CD8-positive, alpha-beta memory T cell (primary cell): ENCODE measurements at regions not wholly inside any gene's neighbourhood (a gene's known extent, or its start where the extent isn't known, plus 50 kb on each side); places are given as distances from the start of the nearest gene placed in this dataset.
"Not testable (repeated sequence)": the region's sequence is repeated elsewhere in the genome, so short reads cannot be mapped to it uniquely, and the experiment has no call there.

Experiments used
- CTCF ChIA-PET: fragments of 350-600 bp; sonication (Branson Sonifier 250); formaldehyde crosslinking; loops from one replicate; lab custom pipeline; 2021; ENCODE audit warnings: antibody characterized with exemption; lab: Charles Lee
- POLR2A ChIA-PET: fragments of 350-600 bp; sonication (Branson Sonifier 250); formaldehyde crosslinking; loops from one replicate; lab custom pipeline; 2021; ENCODE audit warnings: antibody characterized with exemption; lab: Charles Lee
- DNase-seq, 5 donors: peaks; one replicate each; pipeline versions ENCODE4 v3.0.0 to v3.0.0-alpha.2; 2020 to 2022; ENCODE audit warnings: mixed read lengths in 1 of 5
- H3K27ac ChIP-seq: one replicate; pipeline ENCODE4 v1.7.0; 2013; ENCODE audit warnings: low read depth, mild to moderate bottlenecking, low read length, moderate library complexity
- H3K27me3 ChIP-seq: 2 replicates; pipeline ENCODE4 v1.7.0; 2013; ENCODE audit warnings: low read length, mild to moderate bottlenecking; ENCODE audit not compliant: insufficient read depth, poor library complexity, severe bottlenecking
- H3K36me3 ChIP-seq: 2 replicates; pipeline ENCODE4 v1.7.0; 2013; ENCODE audit warnings: mild to moderate bottlenecking, low read length, moderate library complexity; ENCODE audit not compliant: insufficient read depth
- H3K4me1 ChIP-seq: 2 replicates; pipeline ENCODE4 v1.7.0; 2013; ENCODE audit warnings: mild to moderate bottlenecking, low read length, moderate library complexity; ENCODE audit not compliant: insufficient read depth
- H3K4me3 ChIP-seq: 2 replicates; pipeline ENCODE4 v1.7.0; 2013; ENCODE audit warnings: mild to moderate bottlenecking, low read length
- H3K9me3 ChIP-seq: 2 replicates; pipeline ENCODE4 v1.7.0; 2013; ENCODE audit warnings: mild to moderate bottlenecking, low read length
- H3K27ac Mint-ChIP-seq, 8 donors: one replicate each; pipeline ENCODE4 v1.8.0; 2020 to 2021; ENCODE audit warnings: mixed read lengths in 8 of 8, mild to moderate bottlenecking in 6 of 8, inconsistent platforms in 3 of 8, moderate library complexity in 3 of 8
- H3K27me3 Mint-ChIP-seq, 2 donors: one replicate each; pipeline ENCODE4 v1.8.0; 2020 to 2021; ENCODE audit warnings: mixed read lengths in 2 of 2, mild to moderate bottlenecking in 1 of 2, moderate library complexity in 1 of 2
- H3K36me3 Mint-ChIP-seq, 3 donors: one replicate each; pipeline ENCODE4 v1.8.0; 2020 to 2021; ENCODE audit warnings: mixed read lengths in 3 of 3, inconsistent platforms in 1 of 3, mild to moderate bottlenecking in 1 of 3
- H3K4me1 Mint-ChIP-seq, 3 donors: one replicate each; pipeline ENCODE4 v1.8.0; 2020 to 2021; ENCODE audit warnings: mixed read lengths in 3 of 3, inconsistent platforms in 1 of 3, mild to moderate bottlenecking in 1 of 3
- H3K4me3 Mint-ChIP-seq, 7 donors: one replicate each; pipeline ENCODE4 v1.8.0; 2020 to 2021; ENCODE audit warnings: mixed read lengths in 7 of 7, mild to moderate bottlenecking in 6 of 7, moderate library complexity in 4 of 7, inconsistent platforms in 2 of 7
- H3K9me3 Mint-ChIP-seq, 5 donors: one replicate each; pipeline ENCODE4 v1.8.0; 2020 to 2022; ENCODE audit warnings: mixed read lengths in 5 of 5, mild to moderate bottlenecking in 3 of 5, moderate library complexity in 2 of 5, inconsistent platforms in 1 of 5

GRCh38 chr21:5128261-5128660, 5393.1 kb upstream of the TPTE start:
- POLR2A ChIA-PET, H3K4me1 ChIP-seq, H3K4me1 Mint-ChIP-seq, H3K9me3 Mint-ChIP-seq, H3K36me3 Mint-ChIP-seq, H3K4me3 ChIP-seq, H3K27me3 ChIP-seq, H3K9me3 ChIP-seq, H3K27me3 Mint-ChIP-seq, CTCF ChIA-PET, H3K27ac ChIP-seq, H3K36me3 ChIP-seq: not testable (repeated sequence)
- peak; percentile 91 to 99 (median 98) for DNase-seq
- H3K4me3 Mint-ChIP-seq: peak overlapping the region; percentile 45 to 74 (median 59)
- peak overlapping the region in 3 of 8 donors; percentile 50 to 53 (median 52) for H3K27ac Mint-ChIP-seq

- H3K27ac Mint-ChIP-seq, H3K9me3 ChIP-seq, H3K27me3 ChIP-seq, H3K4me3 Mint-ChIP-seq, H3K4me3 ChIP-seq, H3K9me3 Mint-ChIP-seq, H3K4me1 Mint-ChIP-seq, H3K36me3 ChIP-seq, DNase-seq, H3K4me1 ChIP-seq, H3K27ac ChIP-seq, H3K36me3 Mint-ChIP-seq, H3K27me3 Mint-ChIP-seq, CTCF ChIA-PET, POLR2A ChIA-PET: not testable (repeated sequence)
Measured at GRCh38 chr21:5133824-5134223, 5387.6 kb upstream of the TPTE start.

- CTCF ChIA-PET: not testable (repeated sequence)
Measured at GRCh38 chr21:5136406-5136805, 5385.0 kb upstream of the TPTE start.

GRCh38 chr21:5137006-5137405, 5384.4 kb upstream of the TPTE start:
- H3K36me3 ChIP-seq, H3K27ac Mint-ChIP-seq, H3K4me3 ChIP-seq, H3K9me3 Mint-ChIP-seq, H3K36me3 Mint-ChIP-seq, H3K27ac ChIP-seq, H3K4me1 ChIP-seq, H3K4me3 Mint-ChIP-seq, CTCF ChIA-PET, H3K27me3 ChIP-seq, DNase-seq, H3K27me3 Mint-ChIP-seq, H3K9me3 ChIP-seq, H3K4me1 Mint-ChIP-seq, POLR2A ChIA-PET: not testable (repeated sequence)

More at GRCh38 chr21:5136406-5136805, 5385.0 kb upstream of the TPTE start:
- H3K36me3 Mint-ChIP-seq, H3K4me1 Mint-ChIP-seq, H3K9me3 ChIP-seq, H3K36me3 ChIP-seq, H3K27me3 ChIP-seq, H3K4me1 ChIP-seq, H3K27ac ChIP-seq, H3K4me3 Mint-ChIP-seq, H3K4me3 ChIP-seq, POLR2A ChIA-PET, DNase-seq, H3K27me3 Mint-ChIP-seq, H3K9me3 Mint-ChIP-seq, H3K27ac Mint-ChIP-seq: not testable (repeated sequence)

GRCh38 chr21:5138687-5139086, 5382.7 kb upstream of the TPTE start:
- H3K4me1 ChIP-seq, CTCF ChIA-PET, DNase-seq, H3K27me3 Mint-ChIP-seq, H3K27me3 ChIP-seq, H3K9me3 ChIP-seq, H3K4me3 ChIP-seq, H3K4me1 Mint-ChIP-seq, H3K36me3 Mint-ChIP-seq, H3K4me3 Mint-ChIP-seq, H3K27ac ChIP-seq, H3K27ac Mint-ChIP-seq, H3K9me3 Mint-ChIP-seq, POLR2A ChIA-PET, H3K36me3 ChIP-seq: not testable (repeated sequence)

- H3K9me3 ChIP-seq, CTCF ChIA-PET, H3K4me1 Mint-ChIP-seq, H3K27me3 Mint-ChIP-seq, H3K27me3 ChIP-seq, POLR2A ChIA-PET, H3K36me3 Mint-ChIP-seq, H3K27ac ChIP-seq, H3K36me3 ChIP-seq, DNase-seq, H3K4me3 Mint-ChIP-seq, H3K9me3 Mint-ChIP-seq, H3K4me3 ChIP-seq, H3K27ac Mint-ChIP-seq, H3K4me1 ChIP-seq: not testable (repeated sequence)
Measured at GRCh38 chr21:5139528-5139927, 5381.9 kb upstream of the TPTE start.

GRCh38 chr21:5143011-5143410, 5378.4 kb upstream of the TPTE start:
- H3K9me3 ChIP-seq, H3K36me3 Mint-ChIP-seq, H3K4me1 Mint-ChIP-seq, POLR2A ChIA-PET, H3K9me3 Mint-ChIP-seq, DNase-seq, H3K27ac ChIP-seq, H3K4me1 ChIP-seq, H3K4me3 Mint-ChIP-seq, H3K36me3 ChIP-seq, H3K4me3 ChIP-seq, H3K27me3 Mint-ChIP-seq, CTCF ChIA-PET, H3K27me3 ChIP-seq, H3K27ac Mint-ChIP-seq: not testable (repeated sequence)

GRCh38 chr21:5144731-5145130, 5376.7 kb upstream of the TPTE start:
- H3K4me3 Mint-ChIP-seq, H3K4me1 ChIP-seq, H3K4me1 Mint-ChIP-seq, H3K9me3 Mint-ChIP-seq, H3K36me3 Mint-ChIP-seq, H3K27me3 ChIP-seq, CTCF ChIA-PET, H3K27ac ChIP-seq, POLR2A ChIA-PET, H3K27me3 Mint-ChIP-seq, H3K36me3 ChIP-seq, H3K9me3 ChIP-seq, H3K4me3 ChIP-seq: not testable (repeated sequence)
- peak overlapping the region in 1 of 8 donors; percentile 90 for H3K27ac Mint-ChIP-seq
- peak in 1 of 5 donors; percentile 35 for DNase-seq

- H3K4me1 ChIP-seq, H3K27ac ChIP-seq, H3K27ac Mint-ChIP-seq, H3K4me3 ChIP-seq, H3K27me3 Mint-ChIP-seq, H3K27me3 ChIP-seq, H3K36me3 Mint-ChIP-seq, H3K9me3 Mint-ChIP-seq, POLR2A ChIA-PET, H3K36me3 ChIP-seq, H3K9me3 ChIP-seq, CTCF ChIA-PET, H3K4me3 Mint-ChIP-seq, H3K4me1 Mint-ChIP-seq: not testable (repeated sequence)
- peak in 1 of 5 donors; percentile 45 for DNase-seq
Measured at GRCh38 chr21:5147685-5148084, 5373.7 kb upstream of the TPTE start.
